ENCODE measurements at regions not wholly inside any gene's neighbourhood (a gene's known extent, or its start where the extent isn't known, plus 50 kb on each side); places are given as distances from the start of the nearest gene placed in this dataset.

- no peak for TF ChIP-seq CTCF (IDR thresholded peaks at IDR 0.05)
- TF ChIP-seq POLR2A (IDR thresholded peaks at IDR 0.05): no peak
These were observed 234.4 kb upstream of the MYO3A start for GRCh38 chr10:25699631-25700030.
